NCI-H524 treated with DMSO at 0.1 percent for 48 hours (cell line): ENCODE measurements at regions not wholly inside any gene's neighbourhood (a gene's known extent, or its start where the extent isn't known, plus 50 kb on each side); places are given as distances from the start of the nearest gene placed in this dataset.
"Not testable (repeated sequence)": the region's sequence is repeated elsewhere in the genome, so short reads cannot be mapped to it uniquely, and the experiment has no call there.

ENCODE experiments used
- DNase-seq: peaks from one replicate; lab custom pipeline; 2025; lab: John Stamatoyannopoulos, UW

DNA sequence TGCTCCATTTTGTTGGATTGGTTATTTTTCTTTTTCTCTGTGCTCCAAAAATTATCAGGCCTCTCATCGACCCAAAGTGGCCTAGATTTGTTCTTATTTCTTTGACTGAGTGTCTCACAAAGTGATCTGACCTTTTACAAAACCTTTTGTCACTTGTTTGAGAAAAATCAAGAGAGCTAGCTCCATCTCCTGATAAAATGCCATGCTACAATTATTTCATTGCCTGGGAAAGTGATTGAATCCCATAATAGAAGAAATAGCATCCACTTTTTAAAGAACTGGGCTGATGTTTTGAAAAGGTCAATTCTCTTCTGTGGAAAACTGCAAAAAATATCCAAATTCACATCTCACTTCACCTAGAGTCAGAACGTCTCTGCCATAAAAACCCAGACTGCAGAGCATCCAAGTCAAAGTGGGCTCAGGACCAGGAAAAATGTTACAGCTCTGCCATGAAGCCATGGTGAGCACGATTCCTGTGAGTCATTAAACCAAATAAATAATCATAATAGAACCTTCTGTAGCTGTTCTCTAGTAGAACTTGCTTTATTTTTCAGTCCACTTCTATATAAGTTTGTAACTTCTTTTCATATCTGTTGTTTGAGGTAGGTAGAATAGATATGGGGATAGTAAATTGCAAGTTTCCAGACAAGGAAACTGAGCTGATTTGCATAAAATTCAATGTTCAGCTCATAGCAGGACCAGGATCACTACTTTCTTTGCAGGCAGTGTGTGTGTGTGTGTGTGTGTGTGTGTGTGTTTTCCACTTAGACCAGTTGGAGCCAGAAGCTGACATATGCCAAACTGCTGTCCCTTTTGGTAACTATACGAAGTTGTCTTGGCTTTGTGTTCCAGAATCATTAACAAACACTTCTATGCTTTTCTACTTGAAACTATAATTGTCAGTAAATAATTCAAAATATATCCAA is 632.5 kb upstream of the ANKRD30A start:
- no peak for DNase-seq

DNA sequence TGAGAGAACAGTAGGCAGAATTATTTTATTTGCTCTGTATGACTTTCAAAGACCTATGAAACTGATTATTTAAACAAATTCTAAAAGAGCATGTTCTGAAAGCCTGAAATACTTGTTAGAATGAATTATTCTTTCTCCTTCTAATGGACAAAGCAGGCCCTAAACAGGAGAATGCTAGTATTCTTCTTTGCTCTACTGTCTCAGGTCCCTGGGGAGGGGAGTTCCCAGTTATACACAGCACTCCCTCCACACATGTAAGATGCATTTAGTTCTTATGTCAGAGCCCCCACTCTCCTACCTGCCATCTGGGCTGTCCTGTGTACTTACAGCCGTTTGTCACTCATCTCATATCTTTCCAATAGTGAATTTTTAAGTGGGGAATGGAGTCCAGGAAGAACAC is 633.5 kb upstream of the ANKRD30A start:
- no peak for DNase-seq

DNA sequence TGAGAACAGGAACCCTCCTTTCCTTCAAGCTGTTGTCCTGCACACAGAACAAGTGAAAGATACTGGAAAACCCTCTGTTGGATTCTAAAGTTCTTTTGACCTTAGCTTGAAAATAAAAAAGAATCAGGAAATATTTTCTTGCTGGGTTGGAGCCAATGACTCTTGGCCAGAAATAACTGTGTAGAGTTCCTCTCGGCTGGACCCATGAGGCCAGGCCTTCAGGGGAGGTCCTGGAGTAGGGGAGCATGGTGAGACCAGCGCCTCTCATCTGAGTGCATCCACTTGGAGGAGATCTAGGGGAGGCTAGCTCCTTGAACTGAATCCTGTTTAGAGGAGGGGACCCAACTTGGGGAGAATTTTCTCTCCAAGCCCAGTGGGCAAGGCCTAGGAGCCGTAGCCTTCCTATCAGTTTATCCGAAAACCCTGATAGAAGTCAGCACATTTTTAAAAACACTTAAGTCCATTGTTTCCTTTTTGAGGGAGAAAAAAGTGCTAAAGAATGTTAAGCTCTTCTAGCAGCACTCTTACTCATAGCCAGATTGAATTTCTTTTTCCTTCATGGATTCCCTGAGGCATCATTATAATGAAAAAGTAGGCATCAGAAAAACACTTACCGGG is 635.7 kb upstream of the ANKRD30A start:
- DNase-seq: no peak

DNA sequence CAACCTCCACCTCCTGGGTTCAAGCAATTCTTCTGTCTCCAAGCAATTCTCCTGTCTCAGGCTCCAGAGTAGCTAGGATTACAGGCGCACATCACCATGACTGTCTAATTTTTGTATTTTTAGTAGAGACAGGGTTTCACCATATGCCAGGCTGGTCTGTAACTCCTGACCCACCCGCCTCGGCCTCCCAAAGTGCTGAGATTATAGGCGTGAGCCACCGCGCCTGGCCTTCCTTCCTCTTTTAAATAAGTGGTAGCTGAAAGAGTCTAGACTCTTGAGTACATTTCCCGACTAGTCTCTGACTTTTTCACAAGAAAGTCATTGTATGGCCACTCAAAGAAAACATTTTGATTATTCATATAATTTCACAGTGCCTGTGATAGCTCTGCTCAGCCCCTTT is 636.2 kb upstream of the ANKRD30A start:
- DNase-seq: no peak

DNA sequence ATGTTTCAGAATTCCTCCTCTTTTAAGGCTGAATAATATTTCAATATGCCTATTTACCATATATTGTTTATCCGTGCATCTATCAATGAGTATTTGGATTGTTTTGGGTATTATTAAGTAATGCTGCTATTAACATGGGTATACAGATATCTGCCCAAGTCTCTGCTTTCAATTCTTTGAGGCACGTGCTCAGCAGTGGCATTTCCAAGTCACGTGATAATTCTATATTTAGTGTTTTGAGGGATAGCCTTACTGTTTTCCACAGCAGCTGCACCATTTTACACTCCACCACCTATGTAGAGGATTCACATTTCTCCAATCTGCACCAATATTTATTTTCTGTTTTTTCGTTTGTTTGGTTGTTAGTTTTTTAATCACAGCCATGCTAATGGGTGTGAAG is 636.8 kb upstream of the ANKRD30A start:
- no peak for DNase-seq

DNA sequence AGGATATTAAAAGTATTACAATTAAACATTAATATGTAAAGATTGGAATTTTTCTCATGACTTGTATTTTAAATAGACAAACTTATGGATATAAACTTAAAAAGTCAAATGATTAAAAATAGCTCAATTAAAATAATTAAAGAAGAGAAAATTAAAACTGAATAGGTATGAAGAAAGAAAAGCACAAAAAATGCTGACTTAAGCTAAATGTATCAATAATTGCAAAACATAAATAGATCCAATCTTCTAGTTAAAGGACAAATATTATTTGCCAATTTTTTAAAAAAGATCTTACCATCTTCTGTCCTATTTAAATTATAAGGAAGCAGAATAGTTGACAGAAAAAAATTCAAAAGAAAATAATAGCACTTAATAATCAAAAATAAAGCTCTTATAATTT is 646.3 kb upstream of the ANKRD30A start:
- no peak for DNase-seq

DNA sequence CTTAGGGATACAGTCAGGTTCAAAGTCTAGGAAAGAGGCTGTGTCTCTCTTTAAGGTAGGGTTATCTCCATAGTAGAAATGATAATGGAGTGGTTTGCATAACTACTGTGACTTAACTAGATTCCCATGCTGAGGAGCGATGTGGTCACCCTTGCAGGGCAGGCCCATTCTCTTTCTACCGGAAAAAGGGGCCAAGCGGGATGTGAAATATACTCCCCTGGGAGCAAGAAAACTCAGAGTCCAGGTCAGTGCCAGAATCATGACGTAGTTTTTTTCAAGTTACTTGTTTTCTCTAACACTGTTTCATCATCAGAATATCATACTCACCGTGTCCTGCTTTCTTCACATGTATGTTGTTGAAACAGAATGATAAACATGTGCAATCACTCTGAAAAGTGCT is 649.0 kb upstream of the ANKRD30A start:
- no peak for DNase-seq

DNA sequence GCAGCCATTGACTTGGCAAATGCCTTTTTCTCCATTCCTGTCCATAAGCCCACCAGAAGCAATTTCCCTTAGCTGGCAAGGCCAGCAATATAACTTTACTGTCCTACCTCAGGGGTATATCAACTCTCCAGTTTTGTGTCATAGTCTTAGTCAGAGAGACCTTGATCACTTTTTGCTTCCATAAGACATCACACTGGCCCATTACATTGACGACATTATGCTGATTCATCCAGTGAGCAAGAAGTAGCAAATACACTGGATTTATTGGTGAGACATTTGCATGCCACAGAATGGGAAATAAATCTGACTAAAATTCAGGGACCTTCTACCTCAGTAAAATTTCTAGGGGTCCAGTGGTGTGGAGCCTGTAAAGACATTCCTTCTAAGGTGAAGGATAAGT is 649.7 kb upstream of the ANKRD30A start:
- DNase-seq: no peak

DNA sequence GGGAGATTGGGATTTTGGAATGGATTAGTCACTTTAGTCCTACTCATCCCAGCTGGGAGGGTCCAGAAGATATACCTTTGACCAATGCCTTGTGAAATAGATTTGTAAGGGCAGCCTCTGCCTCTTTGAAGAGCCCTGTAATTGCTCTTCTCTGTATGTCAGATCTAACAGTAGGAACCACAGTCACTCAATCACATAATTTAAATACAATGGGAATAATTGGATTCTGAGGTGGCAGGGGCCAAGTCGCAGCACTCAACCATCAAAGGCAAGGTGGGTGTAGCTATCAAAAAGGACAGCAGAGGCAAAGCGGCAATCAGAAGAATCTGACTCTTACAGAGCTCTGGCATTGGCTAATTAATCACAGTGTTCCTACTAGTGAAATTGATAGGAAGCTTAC is 650.9 kb upstream of the ANKRD30A start:
- DNase-seq: no peak

DNA sequence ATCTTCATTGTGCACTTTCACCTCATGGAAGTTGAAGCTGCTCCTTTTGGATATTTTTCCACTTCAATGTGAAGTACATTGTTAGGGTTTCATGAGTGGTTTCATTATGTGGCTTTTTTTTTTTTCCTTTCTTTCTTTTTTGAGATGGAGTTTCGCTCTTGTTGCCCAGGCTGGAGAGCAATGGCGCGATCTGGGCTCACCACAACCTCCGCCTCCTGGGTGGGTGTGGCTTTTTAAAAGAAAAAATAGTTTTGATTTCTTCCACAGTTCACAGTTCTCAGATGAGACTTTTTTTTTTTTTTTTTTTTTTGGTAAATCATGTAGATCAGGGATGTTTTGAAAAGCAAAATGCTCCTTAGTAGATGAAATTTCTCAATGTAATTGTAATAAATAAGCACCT is 652.3 kb upstream of the ANKRD30A start:
- no peak for DNase-seq

DNA sequence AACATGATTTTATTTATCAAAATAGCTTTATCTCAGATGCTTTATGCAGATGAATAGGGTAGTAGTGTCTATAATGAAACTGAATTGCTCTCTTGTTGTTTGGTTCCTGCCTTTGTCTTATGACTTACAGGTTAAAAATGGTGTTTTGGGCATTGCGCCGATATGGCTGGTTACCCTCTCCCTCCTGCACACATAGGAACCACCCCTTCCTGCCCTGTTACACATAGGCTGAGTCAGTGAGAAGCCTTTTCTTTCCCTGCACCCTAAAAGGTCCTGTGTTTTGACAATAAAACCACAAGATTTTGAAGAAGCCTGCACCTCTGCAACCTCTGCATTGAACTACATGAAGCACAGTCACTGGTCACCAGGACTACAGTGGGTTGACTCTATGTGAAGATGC is 655.8 kb upstream of the ANKRD30A start:
- no peak for DNase-seq

DNA sequence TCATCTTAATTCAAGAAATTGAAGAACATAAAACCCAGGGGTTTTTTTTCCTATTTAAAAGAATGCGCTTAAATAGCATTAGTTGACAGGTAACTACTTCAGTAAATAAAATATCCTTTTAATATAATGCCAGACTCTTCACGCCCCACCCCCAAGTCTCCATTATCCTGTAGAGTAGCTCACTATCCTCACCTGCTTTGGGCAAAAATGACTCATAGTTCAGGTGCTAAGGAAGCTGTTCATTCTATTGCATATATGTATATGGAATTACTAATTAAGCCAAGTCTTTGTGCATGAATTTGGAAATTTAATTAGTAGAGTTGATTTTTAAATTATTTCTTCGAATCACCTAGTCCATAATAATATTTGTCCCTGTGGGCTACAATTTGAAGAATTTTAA is 656.8 kb upstream of the ANKRD30A start:
- DNase-seq: no peak

DNA sequence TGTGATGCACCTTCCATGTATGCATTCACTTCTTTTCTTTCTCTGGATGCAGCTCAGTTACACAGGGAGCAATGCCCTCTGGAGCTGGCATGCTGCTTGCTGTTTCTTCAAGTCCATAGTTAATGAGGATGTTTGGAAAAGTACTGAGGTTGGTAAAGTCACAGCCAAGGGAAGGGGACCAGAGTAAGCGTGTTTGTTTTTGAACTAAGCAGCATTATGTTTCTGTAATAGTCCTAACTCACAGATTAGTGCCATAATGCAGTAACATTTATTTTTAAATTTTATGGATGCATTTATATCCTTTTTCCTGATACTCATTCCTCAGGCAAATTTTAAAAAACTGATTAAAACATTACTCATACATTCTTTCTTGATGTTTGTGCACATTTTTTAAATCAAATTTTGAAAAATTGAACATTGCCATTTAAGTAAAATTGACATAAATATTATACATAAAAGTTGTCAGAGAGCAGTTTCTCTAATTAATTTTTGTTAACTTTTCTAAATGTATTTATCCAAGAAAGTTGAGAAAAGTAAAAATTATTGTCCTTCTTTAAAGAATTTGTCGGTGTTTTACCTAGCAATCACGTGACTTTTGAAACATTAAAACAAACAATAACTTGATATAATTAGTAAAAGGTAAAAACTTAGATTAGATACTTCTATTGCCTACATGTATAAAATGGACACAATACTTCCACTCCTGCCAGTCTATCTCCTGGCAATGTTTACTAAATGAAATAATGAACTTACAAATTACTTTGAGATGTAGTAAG is 659.6 kb upstream of the ANKRD30A start:
- no peak for DNase-seq

DNA sequence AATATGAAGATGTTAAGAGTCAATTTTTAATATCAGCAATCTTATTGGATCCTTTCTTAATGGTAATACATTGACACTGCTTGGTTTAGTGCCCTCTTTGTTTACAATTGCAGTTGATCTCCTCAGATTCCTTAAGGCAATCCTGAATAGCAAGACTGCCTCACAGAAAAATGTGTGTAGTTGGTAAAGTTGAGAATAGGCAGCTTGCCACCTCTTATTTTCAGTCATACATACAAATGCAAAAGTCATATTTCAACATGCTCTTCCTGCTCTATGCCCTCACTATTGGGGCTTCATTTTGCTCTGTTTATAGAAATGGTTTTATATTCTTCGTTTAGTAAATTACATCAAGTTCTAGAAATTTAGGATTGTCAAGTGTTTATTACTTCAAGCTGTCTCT is 661.1 kb upstream of the ANKRD30A start:
- DNase-seq: no peak

DNA sequence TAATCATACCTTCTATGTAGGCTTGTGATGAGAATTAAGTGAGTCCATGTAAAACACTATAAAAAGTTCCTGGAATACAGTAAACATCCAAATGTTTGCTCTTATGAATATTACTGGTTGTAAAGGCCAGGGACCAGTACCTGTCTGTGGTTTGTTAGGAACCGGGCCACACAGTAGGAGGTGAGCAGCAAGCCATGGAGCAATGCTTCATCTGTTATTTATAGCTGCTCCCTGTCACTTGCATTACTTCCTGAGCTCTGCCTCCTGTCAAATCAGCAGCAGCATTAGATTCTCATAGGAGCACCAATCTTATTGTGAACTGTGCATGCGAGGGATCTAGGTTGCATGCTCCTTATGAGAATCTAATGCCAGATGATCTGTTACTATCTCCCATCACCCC is 662.0 kb upstream of the ANKRD30A start:
- no peak for DNase-seq

DNA sequence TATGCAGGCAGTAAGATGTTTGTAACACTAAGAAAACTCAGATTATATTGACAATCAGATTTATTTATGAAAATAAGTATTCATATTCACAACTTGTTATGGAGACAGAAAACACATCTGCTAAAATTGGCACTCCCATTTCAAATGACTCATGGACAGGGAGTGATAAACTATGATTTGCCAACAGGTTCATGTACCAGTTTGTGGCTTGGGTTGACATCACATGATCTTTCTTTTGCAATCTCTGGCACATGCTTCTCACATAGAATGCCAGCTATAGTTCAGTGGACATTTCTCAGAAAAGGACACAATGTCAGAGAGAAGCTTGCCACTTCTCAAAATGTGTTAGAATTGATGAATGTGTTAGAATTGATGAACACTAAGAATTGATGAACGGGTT is 663.2 kb upstream of the ANKRD30A start:
- no peak for DNase-seq

DNA sequence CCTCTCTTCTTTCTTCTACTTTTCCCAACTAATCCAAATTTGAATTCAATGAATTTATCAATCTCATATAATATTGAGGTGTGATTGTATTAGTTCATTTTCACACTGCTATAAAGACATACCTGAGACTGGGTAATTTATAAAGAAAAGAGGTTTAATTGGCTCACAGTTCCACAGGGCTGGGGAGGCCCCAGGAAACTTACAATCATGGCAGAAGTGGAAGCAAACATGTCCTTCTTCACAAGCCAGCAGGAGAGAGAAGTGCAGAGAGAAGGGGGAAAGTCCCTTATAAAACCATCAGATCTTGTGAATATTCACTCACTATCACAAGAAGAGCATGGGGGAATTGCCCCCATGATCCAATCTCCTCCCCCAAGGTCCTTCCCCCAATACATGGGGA is 667.0 kb upstream of the ANKRD30A start:
- not testable (repeated sequence) for DNase-seq

DNA sequence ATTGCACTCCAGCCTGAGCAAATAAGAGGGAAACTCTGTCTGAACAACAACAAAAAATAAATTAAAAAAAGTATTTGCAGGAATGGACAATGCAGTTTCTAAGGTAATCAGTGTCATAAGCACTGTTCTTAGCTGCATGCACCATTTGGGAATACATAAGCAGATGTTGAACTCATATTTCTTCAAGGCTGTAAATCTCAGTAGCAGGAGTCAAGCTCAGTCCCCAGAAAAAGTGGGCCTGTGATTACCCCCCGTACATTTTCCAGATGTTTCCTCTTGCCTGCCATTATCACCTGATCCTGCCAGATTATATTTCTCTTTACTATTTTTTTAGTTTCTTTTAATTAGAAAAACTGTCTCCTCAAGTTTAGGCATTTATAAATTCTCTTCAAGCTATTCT is 667.6 kb upstream of the ANKRD30A start:
- DNase-seq: no peak

DNA sequence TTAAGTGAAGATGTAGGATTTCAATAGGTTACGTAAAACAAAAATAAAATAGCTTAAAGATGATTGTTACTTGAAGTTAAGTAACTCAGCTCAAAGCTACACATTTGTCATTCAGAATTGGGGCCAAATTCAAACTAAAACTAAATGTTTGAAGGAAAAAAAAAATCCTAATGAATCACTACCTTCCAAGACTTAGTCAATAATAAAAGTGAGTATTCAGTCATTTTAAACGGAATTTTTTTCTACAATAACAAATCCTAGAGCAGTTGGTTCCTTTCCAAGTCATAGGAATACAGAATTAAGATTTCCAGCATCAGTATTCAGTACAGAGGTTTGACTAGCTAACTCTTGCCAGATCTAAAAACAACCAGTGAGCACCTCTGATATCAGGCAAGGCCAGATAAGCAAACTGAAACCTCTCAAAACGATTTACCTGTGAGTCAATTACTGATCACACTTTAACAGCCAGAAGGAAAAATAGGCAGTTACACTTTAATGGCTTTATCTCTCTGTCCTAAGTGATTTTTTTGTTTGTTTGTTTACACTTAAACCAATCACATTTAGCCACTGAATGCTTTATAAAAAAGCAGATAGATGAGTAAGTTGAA is 669.8 kb upstream of the ANKRD30A start:
- DNase-seq: no peak

DNA sequence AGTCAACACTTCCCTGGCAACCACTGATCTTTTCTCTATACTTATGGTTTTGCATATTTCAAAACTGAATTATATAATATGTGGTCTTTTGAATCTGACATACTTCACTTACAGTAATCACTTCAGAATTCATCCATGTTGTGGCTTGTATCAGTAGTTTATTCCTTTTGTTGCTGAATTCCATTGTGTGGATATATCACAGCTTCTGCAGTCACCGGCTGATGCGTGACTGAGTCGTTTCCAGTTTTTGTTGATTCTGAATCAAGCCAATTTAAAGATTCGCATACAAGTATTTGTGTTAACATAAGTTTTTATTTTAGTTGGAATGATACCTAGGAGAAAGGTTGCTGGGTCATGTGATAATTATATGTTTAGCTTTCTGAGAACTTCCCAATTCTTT is 672.5 kb upstream of the ANKRD30A start:
- DNase-seq: no peak

DNA sequence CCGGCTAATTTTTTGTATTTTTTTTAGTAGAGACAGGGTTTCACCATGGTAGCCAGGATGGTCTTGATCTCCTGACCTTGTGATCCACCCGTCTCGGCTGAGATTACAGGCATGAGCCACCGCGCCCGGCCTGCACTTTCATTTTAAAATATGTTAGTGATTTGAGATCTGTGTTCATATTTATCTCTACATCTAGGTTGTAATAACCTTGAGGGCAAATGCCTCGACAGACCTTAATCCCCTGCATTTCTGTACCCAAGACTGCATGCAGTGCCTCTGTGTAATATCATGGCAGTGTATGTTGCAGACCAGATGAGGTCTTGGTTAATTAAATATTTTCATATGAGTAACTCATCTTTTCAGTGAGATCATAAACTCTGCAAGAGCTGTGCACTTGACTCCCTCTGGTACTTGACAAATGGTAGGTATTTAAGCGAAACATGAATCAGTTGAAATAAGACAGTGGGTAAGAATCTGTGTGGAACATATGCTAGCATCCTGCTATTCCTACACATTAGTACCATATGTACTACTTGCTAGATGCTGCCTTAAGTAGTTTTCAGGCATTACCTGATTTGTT is 673.9 kb upstream of the ANKRD30A start:
- DNase-seq: no peak

DNA sequence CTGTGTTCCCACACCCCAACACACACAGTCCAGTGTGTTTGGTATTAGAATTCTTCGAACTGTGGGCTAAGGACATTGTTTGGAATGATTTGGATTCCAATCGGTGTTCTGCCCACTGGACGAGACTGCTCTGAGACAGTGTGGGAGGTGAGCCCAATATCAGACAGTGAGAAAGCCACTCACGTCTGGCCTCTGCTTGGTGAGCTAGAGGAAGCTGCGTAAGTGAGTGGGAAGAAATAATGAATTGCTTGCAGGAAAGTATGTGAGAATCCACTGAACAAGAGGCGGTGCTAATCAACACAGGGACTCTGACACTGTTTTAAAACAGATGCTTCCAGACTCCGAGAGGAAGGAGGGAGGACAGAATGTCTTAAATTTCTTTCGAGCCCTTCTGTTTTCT is 675.0 kb upstream of the ANKRD30A start:
- DNase-seq: no peak
